BJ (cell line): ENCODE measurements at regions not wholly inside any gene's neighbourhood (a gene's known extent, or its start where the extent isn't known, plus 50 kb on each side); places are given as distances from the start of the nearest gene placed in this dataset.
"Not testable (repeated sequence)": the region's sequence is repeated elsewhere in the genome, so short reads cannot be mapped to it uniquely, and the experiment has no call there.

Source experiments
- CTCF ChIA-PET: fragments of 350-600 bp; formaldehyde crosslinking; extraction: SDS; loops from one replicate; lab custom pipeline; 2021; ENCODE audit warnings: antibody characterized with exemption, inconsistent platforms; lab: Yijun Ruan, JAX
- POLR2A ChIA-PET: fragments of 300-600 bp; sonication (Branson Sonifier 250); formaldehyde crosslinking; extraction: SDS; loops from one replicate; lab custom pipeline; 2021; ENCODE audit warnings: antibody characterized with exemption; lab: Charles Lee
- DNase-seq: peaks from one replicate; pipeline ENCODE4 v3.0.0-alpha.2; 2011; ENCODE audit warnings: low read depth
- H3K27me3 ChIP-seq: 2 replicates; pipeline ENCODE4 v1.6.0; 2011; ENCODE audit warnings: low read length; ENCODE audit not compliant: control insufficient read depth, insufficient read depth
- H3K36me3 ChIP-seq: 2 replicates; pipeline ENCODE4 v1.5.1; 2011; ENCODE audit warnings: low read length; ENCODE audit not compliant: control insufficient read depth, insufficient read depth
- H3K4me3 ChIP-seq: 2 replicates; pipeline ENCODE4 v1.5.1; 2011; ENCODE audit warnings: low read depth, mild to moderate bottlenecking, control low read depth, low read length
- TF ChIP-seq, protein P1 (sequence below): IDR thresholded peaks from 2 replicates; pipeline ENCODE4 v1.5.1; 2011; ENCODE audit warnings: low read depth, mild to moderate bottlenecking, control low read depth, inconsistent platforms, low read length, moderate library complexity; ENCODE audit not compliant: insufficient read depth

DNA sequence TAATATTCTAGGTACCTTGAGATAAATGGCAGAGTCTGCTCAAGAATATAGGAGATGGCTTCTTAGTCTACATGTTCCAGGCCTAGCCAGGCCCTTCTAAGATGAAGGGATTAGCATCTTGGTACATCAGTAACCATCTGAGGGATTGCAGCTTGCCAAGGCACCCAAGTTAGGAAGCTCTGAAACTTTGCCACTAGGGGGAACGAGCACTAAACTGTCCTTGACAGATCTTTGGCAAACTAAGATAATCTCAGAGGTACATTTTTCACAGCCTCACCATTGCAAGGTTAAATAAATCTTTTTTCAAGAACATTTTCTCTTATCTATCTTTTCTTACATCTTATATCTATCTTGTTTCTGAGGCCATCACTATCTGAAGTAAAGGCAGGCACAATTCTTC, 351.2 kb downstream of the RAP2B start:
- no peak for DNase-seq
- POLR2A ChIA-PET: no interaction called here
- Histone ChIP-seq H3K4me3 (no peak overlapping the region), H3K27me3 (no peaks in the 10 kb centered on the region), H3K36me3 (no peaks in the 10 kb centered on the region)
- TF ChIP-seq, protein P1, sequence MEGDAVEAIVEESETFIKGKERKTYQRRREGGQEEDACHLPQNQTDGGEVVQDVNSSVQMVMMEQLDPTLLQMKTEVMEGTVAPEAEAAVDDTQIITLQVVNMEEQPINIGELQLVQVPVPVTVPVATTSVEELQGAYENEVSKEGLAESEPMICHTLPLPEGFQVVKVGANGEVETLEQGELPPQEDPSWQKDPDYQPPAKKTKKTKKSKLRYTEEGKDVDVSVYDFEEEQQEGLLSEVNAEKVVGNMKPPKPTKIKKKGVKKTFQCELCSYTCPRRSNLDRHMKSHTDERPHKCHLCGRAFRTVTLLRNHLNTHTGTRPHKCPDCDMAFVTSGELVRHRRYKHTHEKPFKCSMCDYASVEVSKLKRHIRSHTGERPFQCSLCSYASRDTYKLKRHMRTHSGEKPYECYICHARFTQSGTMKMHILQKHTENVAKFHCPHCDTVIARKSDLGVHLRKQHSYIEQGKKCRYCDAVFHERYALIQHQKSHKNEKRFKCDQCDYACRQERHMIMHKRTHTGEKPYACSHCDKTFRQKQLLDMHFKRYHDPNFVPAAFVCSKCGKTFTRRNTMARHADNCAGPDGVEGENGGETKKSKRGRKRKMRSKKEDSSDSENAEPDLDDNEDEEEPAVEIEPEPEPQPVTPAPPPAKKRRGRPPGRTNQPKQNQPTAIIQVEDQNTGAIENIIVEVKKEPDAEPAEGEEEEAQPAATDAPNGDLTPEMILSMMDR: no peak
- CTCF ChIA-PET: interaction anchor here (1.7 kb wide), 1 partner anchor 15 kb away, joined by 3 read pairs; no protein-coding TSS in a partner anchor

- TF ChIP-seq, protein P1: no peak
- no peak for DNase-seq
- H3K36me3 ChIP-seq: no peaks in the 10 kb centered on the region
- CTCF ChIA-PET: interaction anchor here (1.3 kb wide), 1 partner anchor 15 kb away, joined by 3 read pairs; no protein-coding TSS in a partner anchor
- POLR2A ChIA-PET: no interaction called here
- H3K27me3 ChIP-seq: no peaks in the 10 kb centered on the region
- H3K4me3 ChIP-seq: no peak overlapping the region
Measured at GRCh38 chr3:153528473-153528872, 366.4 kb downstream of the RAP2B start.

- Histone ChIP-seq H3K36me3 (no peaks in the 10 kb centered on the region), H3K4me3 (no peak overlapping the region), H3K27me3 (no peaks in the 10 kb centered on the region)
- TF ChIP-seq, protein P1: no peak
- no peak for DNase-seq
- CTCF ChIA-PET: no interaction called here
- POLR2A ChIA-PET: no interaction called here
Measured at GRCh38 chr3:153539263-153539662, 377.2 kb downstream of the RAP2B start.

DNA sequence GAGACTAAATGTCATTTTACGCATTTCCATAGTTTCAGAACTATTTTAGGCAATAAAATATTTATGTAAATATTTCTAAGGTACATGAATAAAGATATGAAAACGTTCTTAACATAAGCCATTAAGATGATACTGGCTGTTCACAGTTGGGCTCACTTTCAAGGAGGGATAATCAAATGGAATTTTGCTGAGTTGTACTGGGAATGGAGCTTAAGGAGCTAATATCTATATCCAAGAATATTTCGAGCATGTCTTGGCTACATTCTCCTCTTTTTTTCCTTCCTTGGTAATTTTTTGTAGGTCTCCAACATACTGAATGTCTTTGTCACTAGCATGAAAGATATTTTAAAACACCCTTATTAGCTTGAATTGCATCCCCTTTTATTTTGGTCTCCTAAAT, 383.4 kb downstream of the RAP2B start:
- Histone ChIP-seq H3K4me3 (no peak overlapping the region), H3K27me3 (no peaks in the 10 kb centered on the region), H3K36me3 (no peaks in the 10 kb centered on the region)
- TF ChIP-seq, protein P1: no peak
- CTCF ChIA-PET: no interaction called here
- DNase-seq: no peak
- POLR2A ChIA-PET: no interaction called here

- DNase-seq: no peak
- H3K27me3 ChIP-seq: no peaks in the 10 kb centered on the region
- no peak overlapping the region for H3K4me3 ChIP-seq
- ChIA-PET CTCF (no interaction called here), POLR2A (no interaction called here)
- TF ChIP-seq, protein P1: no peak
- no peaks in the 10 kb centered on the region for H3K36me3 ChIP-seq
Measured at GRCh38 chr3:153547970-153548369, 385.9 kb downstream of the RAP2B start.

GRCh38 chr3:153549686-153550085, 387.7 kb downstream of the RAP2B start:
- H3K27me3 ChIP-seq, CTCF ChIA-PET, H3K4me3 ChIP-seq, H3K36me3 ChIP-seq, POLR2A ChIA-PET, DNase-seq: not testable (repeated sequence)
